GM18517 (cell line): ENCODE measurements at regions not wholly inside any gene's neighbourhood (a gene's known extent, or its start where the extent isn't known, plus 50 kb on each side); places are given as distances from the start of the nearest gene placed in this dataset.
"Not testable (repeated sequence)": the region's sequence is repeated elsewhere in the genome, so short reads cannot be mapped to it uniquely, and the experiment has no call there.

Source experiments
- ATAC-seq: cut with Tn5 transposase; IDR thresholded peaks from one replicate; pipeline ENCODE4 v1.9.1; 2021; ENCODE audit warnings: mild to moderate bottlenecking, moderate library complexity; ENCODE audit not compliant: unreplicated experiment

GRCh38 chr13:30520571-30520970, 54.8 kb upstream of the HMGB1 start:
- ATAC-seq: no peak

- ATAC-seq: no peak
These were observed 57.5 kb upstream of the HMGB1 start for GRCh38 chr13:30523211-30523610.

GRCh38 chr13:30523817-30524216, 58.1 kb upstream of the HMGB1 start:
- ATAC-seq: not testable (repeated sequence)

DNA sequence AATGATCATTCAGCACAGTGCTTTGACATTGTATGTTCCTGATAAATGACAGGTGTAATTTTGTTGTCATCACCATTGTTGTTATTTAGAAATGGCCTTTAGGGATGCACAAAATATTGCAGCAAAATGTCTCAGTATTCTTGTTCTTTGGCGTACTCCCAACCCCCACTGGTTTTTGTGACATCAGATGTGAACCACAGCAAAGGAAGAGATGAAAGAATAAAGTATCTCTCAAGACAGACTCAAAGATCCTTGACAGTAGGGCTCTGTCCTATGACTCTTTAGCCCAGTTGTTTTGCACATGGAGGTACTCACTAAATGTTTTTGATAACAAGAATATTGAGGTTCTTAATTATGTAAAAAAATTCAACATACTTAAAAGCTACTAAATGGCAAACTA, 59.5 kb upstream of the HMGB1 start:
- ATAC-seq: not testable (repeated sequence)

DNA sequence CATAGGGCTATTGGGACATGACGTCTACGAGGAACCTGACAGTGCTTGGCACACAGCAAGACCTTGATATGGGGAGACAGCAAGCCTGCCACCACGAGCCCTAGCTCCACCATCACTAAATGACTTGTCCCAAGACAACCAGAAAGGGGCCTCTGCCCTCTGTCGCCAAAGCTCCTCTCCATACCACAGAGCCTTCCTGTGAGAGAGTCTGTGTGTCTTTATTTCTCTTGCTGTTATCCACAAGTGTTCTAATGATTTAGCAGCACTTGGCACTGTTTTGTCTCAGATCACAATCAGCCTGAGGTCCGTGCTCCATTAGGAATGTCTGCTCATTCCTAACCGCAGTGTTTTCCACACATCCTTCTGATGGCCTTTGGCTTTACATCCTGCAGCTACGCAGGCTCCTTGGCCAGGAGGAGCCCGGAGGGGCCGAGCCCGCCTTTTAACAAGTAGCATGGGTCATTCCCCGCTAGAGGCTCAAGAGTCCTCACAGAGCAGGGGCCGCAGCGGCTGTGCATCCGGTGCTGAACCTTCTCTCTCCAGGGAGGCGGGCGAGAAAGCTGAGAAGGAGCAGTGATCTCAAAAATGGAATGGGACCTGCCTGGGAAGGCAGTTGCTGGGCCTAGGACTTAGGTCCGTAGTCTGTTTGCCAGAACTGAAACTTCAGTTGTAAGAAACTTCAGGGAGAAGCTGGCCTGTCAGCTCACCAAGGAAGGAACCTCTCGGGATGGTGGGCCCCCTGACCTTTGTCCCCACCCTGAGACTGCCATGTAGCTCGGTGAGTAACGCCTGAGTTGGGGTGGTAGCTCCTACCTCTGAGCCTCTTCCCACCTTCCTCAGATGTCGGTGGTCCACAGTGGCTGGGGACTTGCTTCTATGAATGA, 61.1 kb upstream of the HMGB1 start:
- ATAC-seq: no peak

DNA sequence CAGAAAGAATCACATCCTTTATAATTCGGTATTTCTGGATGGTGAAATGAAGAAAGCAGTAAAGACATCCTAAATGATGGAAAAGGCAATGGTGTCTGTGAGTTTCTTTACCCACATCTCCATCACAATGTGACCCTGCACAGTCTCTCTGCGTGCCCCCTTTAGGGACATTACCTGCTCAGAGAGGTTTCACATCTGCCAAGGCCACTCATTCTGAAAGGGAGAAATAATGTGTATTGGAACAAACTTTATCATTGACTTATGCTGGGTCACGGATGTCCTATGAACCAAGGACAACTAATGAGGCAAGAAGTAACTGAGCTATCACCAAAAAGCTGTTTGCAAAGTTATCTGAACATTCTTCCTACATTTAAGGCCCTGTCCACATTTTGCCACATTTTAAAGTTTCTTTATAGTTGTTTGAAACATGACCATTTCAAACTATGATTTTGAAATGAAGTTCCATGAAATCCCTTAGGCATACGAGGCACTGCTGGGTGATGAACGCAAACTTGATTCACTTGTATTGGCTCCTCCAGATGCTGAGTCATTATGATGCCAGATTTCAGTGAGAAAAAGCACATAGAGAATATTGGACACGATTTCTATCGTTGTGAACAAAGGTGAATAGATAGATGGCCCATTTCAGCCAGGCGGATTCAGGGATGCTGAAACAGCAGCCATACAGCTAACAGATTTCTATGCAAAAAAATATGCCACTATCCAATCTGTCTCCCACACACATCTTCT, 63.5 kb upstream of the HMGB1 start:
- peak; percentile 87 for ATAC-seq

GRCh38 chr13:30535046-30535445, 69.3 kb upstream of the HMGB1 start:
- ATAC-seq: no peak

- no peak for ATAC-seq
These were observed 72.4 kb upstream of the USPL1 start for GRCh38 chr13:30545320-30545719.

- not testable (repeated sequence) for ATAC-seq
These were observed 69.7 kb upstream of the USPL1 start for GRCh38 chr13:30548046-30548445.

GRCh38 chr13:30551189-30551588, 66.5 kb upstream of the USPL1 start:
- peak; percentile 60 for ATAC-seq

DNA sequence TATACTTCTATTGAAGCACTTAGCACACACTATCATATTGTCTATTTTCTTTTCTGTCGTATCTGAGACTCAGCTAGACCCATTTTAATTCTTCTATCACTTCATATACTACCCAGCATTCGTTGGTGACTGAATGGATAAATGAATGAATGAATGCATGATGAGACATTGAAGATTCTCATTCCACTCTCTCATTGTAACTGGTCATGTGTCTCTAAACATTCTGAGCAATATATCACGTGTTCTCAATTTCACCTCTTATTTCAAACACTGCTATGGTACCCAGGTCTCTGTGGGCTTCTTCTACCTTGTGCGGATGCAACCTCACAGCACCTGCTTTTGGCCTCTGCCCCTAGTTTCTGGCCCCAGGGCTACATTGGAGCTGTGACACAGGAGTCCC, 65.2 kb upstream of the USPL1 start:
- ATAC-seq: no peak

- no peak for ATAC-seq
These were observed 58.4 kb upstream of the USPL1 start for GRCh38 chr13:30559274-30559673.

- ATAC-seq: no peak
These were observed 57.5 kb upstream of the USPL1 start for GRCh38 chr13:30560212-30560611.

GRCh38 chr13:30561511-30561910, 56.2 kb upstream of the USPL1 start:
- ATAC-seq: no peak

GRCh38 chr13:30564489-30564888, 53.2 kb upstream of the USPL1 start:
- no peak for ATAC-seq

DNA sequence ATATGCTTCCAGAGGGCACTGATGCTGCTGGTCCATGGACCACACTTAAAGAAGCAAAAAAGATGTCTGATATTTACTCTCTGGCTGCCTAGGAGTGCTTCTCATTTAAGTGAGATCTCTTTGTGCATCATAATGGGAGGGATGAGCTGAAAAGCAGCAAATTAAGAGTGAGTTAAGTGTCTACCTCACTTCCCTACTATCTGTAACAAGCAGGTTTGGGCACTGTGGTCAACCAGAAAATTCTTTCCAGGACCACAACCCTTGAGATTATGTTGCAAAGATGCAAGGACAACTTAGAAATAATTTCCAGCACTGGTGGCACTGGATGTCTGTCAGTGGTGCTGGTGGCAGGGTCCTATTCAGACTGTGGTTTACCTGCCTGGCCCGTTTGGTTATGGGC, 52.1 kb upstream of the USPL1 start:
- no peak for ATAC-seq

GRCh38 chr13:30567072-30567471, 50.6 kb upstream of the USPL1 start:
- ATAC-seq: no peak
